ENCODE measurements at regions not wholly inside any gene's neighbourhood (a gene's known extent, or its start where the extent isn't known, plus 50 kb on each side); places are given as distances from the start of the nearest gene placed in this dataset.

- DNase-seq (ENCODE audit: low read depth in 3 of 3, low spot score in 2 of 3): no peak
These were observed 1849.7 kb downstream of the PCDH7 start for GRCh38 chr4:32569861-32570260.

GRCh38 chr4:32572366-32572765, 1852.2 kb downstream of the PCDH7 start:
- no peak for DNase-seq (ENCODE audit: low read depth in 3 of 3, low spot score in 2 of 3)

- no peak for DNase-seq (ENCODE audit: low read depth in 3 of 3, low spot score in 2 of 3)
These were observed 1854.6 kb downstream of the PCDH7 start for GRCh38 chr4:32574803-32575202.

GRCh38 chr4:32589097-32589496, 1868.9 kb downstream of the PCDH7 start:
- no peak for DNase-seq (ENCODE audit: low read depth in 3 of 3, low spot score in 2 of 3)

- DNase-seq (ENCODE audit: low read depth in 3 of 3, low spot score in 2 of 3): no peak
These were observed 1869.7 kb downstream of the PCDH7 start for GRCh38 chr4:32589853-32590252.

GRCh38 chr4:32597354-32597753, 1877.2 kb downstream of the PCDH7 start:
- DNase-seq (ENCODE audit: low read depth in 3 of 3, low spot score in 2 of 3): no peak

GRCh38 chr4:32601848-32602247, 1881.7 kb downstream of the PCDH7 start:
- no peak for DNase-seq (ENCODE audit: low read depth in 3 of 3, low spot score in 2 of 3)

GRCh38 chr4:32607978-32608377, 1887.8 kb downstream of the PCDH7 start:
- DNase-seq (ENCODE audit: low read depth in 3 of 3, low spot score in 2 of 3): no peak

- DNase-seq (ENCODE audit: low read depth in 3 of 3, low spot score in 2 of 3): no peak
These were observed 1904.9 kb downstream of the PCDH7 start for GRCh38 chr4:32624943-32625603.

GRCh38 chr4:32625687-32626337, 1905.6 kb downstream of the PCDH7 start:
- DNase-seq (ENCODE audit: low read depth in 3 of 3, low spot score in 2 of 3): no peak

GRCh38 chr4:32631831-32632230, 1911.7 kb downstream of the PCDH7 start:
- no peak for DNase-seq (ENCODE audit: low read depth in 3 of 3, low spot score in 2 of 3)

- no peak for DNase-seq (ENCODE audit: low read depth in 3 of 3, low spot score in 2 of 3)
These were observed 1913.3 kb downstream of the PCDH7 start for GRCh38 chr4:32633421-32633820.

- no peak for DNase-seq (ENCODE audit: low read depth in 3 of 3, low spot score in 2 of 3)
These were observed 1925.5 kb downstream of the PCDH7 start for GRCh38 chr4:32645653-32646052.

- DNase-seq (ENCODE audit: low read depth in 3 of 3, low spot score in 2 of 3): no peak
These were observed 1937.8 kb downstream of the PCDH7 start for GRCh38 chr4:32658019-32658418.

GRCh38 chr4:32661229-32661628, 1941.1 kb downstream of the PCDH7 start:
- no peak for DNase-seq (ENCODE audit: low read depth in 3 of 3, low spot score in 2 of 3)

GRCh38 chr4:32662803-32663202, 1942.6 kb downstream of the PCDH7 start:
- no peak for DNase-seq (ENCODE audit: low read depth in 3 of 3, low spot score in 2 of 3)

GRCh38 chr4:32672359-32672758, 1952.2 kb downstream of the PCDH7 start:
- DNase-seq (ENCODE audit: low read depth in 3 of 3, low spot score in 2 of 3): peak in 2 of 3 donors; percentile 2 to 13

- no peak for DNase-seq (ENCODE audit: low read depth in 3 of 3, low spot score in 2 of 3)
These were observed 1960.8 kb downstream of the PCDH7 start for GRCh38 chr4:32680946-32681345.

- DNase-seq (ENCODE audit: low read depth in 3 of 3, low spot score in 2 of 3): no peak
These were observed 1964.0 kb downstream of the PCDH7 start for GRCh38 chr4:32684160-32684559.

GRCh38 chr4:32686123-32686522, 1966.0 kb downstream of the PCDH7 start:
- no peak for DNase-seq (ENCODE audit: low read depth in 3 of 3, low spot score in 2 of 3)

- no peak for DNase-seq (ENCODE audit: low read depth in 3 of 3, low spot score in 2 of 3)
These were observed 1969.3 kb downstream of the PCDH7 start for GRCh38 chr4:32689518-32689917.

- DNase-seq (ENCODE audit: low read depth in 3 of 3, low spot score in 2 of 3): no peak
These were observed 1977.2 kb downstream of the PCDH7 start for GRCh38 chr4:32697281-32697814.

Data from right renal cortex interstitium (tissue), 3 donors.